Ammon's horn (tissue), 1 donor: ENCODE measurements at regions not wholly inside any gene's neighbourhood (a gene's known extent, or its start where the extent isn't known, plus 50 kb on each side); places are given as distances from the start of the nearest gene placed in this dataset.
A peak's percentile ranks its signal among the peaks of the same experiment; 100 is the strongest.

Source experiments
- DNase-seq: peaks from one replicate; pipeline ENCODE4 v3.0.0-alpha.2; 2016; ENCODE audit warnings: low spot score

DNA sequence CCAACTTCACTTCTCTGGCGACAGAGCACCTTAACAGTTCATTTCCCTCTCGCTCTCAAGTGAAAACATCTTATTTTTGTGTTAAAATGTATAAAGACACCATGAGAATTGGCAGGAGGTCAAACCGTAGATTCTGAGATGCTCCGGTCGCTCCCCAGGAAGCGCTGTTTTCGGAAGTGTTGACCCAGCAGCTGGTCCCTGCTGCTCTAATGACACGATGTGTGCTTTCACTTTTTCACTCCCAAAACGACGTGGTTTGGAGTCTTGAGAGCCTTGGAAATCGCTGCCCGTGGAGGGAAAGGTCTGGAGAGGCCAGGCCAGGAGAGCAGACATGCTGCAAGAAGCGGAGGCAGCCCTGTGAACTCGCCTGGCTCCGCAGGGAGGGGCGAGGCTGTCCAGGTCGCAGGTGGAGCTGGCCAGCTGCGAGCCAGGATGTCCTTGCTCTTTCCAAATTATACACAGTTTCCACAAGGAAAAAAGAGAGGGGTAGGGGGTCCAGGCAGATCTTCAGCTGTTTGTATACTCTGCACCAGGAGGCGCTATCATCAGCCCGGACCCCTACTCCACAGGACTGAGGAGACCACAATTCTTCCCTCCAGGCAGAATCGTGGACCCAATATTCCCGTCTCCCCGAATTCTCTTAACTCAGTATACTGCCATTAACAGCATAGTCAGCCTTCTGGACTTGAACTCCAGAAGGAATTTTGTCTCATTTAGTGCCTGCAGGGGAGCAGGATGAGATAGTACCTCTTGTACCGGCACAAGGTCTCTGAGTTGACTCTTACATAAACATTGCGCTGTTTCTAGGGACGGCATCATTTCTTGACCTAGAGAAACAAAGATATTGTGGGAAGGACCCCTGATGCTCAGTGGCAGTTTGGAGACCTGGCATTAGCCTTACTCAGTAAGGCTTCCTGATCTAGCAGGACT, 248.6 kb upstream of the ANKRD55 start:
- peak; percentile 40 for DNase-seq

DNA sequence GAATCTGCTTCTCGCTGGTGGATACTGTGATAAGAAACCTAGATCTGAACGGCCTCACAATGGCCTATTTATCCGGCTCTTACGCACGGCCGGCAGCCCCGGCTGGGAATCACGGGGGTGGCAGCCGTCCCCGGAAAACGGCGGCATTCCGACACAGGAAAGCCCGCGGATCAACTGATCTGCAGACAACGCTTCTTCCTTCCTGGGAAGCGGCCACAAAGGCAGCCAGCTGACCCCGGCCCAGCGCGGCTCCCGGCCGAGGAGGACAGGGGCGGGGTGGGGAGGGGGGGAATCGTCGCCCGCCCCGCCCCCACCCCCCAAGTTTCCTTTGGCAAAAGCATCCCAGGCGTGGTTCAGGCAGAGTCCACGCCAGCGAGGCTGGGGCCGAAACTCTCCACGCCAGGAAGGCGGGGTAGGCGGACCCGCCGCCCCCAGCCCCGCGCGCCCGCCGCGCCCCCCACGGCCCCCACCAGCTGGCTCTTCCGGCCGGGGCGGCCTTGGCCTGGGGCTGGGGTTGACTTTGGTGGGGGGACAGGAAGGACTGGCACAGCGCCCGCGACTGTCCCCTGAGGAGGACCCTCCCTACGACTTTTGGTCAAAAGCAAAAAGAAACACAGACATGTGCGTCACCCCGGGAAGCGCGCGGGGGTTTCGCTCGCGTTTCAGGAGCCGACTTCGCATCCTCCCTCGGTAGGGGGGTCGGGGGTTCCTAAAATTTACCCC, 247.7 kb upstream of the ANKRD55 start:
- DNase-seq: peak; percentile 69

DNA sequence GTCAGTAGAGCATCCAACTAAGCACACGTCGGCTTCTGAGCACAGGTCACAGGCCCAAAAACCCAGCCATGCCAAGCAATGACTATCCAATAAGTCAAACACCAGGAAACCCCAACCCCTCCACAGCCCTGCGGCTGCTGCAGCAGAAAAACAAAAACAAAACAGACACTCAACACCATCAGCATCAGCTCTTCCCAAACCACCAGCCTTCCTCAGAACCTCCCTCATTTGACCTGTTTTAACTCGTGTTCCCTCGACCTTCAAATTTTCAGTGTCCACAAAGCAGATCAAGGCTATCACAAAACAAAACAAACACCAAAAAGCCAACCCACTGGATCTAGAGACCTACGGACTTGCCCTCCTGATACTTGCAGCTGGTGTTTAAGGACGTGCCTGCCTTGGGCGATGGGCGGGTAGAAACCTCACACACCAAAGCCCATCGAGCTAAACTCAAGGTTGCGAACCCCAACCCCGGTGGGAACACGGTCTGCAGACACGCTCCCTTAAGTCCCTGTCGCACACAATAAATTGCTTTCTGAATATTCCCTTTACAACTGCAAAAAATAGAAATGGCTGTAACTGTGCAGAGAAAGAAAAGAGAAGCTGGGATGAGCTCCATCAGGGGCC, 247.1 kb upstream of the ANKRD55 start:
- peak; percentile 38 for DNase-seq

- peak; percentile 41 for DNase-seq
Observed at GRCh38 chr5:56479696-56480077, 246.6 kb upstream of the ANKRD55 start.

DNA sequence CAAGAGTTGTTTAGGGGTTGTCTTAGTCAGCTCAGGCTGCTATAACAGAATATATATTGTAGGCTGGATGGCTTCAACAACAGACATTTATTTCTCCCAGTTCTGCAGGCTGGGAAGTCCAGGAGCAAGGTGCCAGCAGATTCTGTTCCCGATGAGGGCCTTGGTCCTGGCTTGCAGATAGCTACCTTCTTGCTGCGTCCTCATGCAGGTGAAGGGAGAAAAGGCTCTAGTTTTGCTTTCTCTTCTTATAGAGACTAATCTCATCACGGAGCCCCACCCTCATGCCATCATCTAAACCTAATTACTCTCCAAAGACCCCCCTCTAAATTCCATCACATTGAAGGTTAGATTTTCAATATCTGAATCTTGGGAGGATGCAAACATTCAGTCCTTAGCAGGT, 246.0 kb upstream of the ANKRD55 start:
- no peak for DNase-seq

GRCh38 chr5:56478062-56478461, 244.9 kb upstream of the ANKRD55 start:
- no peak for DNase-seq

GRCh38 chr5:56476487-56476856, 243.3 kb upstream of the ANKRD55 start:
- DNase-seq: no peak

GRCh38 chr5:56475689-56476486, 242.8 kb upstream of the ANKRD55 start:
- DNase-seq: no peak

DNA sequence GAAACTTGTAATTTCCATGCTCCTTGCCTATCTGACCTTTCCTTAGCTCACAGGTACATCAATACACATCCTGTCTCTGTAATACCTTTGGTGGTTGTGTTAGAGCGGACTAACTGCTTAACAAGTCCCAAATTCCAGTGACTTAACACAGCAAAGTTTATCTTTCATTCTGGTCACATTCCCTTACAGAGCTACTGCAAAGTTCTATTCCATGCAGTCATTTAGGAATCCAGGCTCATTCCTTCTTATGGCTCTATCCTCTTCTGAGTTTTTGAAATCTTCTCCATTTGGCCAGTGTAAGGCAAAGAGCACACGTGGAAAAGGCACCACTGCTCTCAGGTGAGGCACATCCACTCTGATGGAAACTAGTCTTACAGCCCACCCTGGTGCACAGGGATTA, 238.6 kb upstream of the ANKRD55 start:
- no peak for DNase-seq

DNA sequence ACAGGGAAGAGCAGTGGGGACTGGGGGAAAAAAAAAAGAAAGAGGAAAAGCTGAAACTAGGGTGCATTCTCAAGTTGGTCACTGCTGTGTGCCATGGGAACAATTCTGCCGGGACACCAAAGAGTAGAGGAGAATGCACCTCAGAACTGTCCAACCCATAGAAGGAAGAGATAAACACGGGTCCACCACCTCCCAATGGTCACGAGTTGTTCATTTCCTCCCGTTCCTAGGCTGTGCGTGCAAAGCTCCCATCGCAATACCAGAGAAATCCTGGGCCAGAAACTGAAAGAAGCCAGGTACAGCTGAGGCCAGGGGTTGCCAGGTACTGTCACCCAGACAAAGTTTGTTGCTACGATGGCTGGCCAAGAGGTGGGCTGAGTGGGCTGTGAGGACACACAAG, 236.9 kb upstream of the ANKRD55 start:
- DNase-seq: no peak

DNA sequence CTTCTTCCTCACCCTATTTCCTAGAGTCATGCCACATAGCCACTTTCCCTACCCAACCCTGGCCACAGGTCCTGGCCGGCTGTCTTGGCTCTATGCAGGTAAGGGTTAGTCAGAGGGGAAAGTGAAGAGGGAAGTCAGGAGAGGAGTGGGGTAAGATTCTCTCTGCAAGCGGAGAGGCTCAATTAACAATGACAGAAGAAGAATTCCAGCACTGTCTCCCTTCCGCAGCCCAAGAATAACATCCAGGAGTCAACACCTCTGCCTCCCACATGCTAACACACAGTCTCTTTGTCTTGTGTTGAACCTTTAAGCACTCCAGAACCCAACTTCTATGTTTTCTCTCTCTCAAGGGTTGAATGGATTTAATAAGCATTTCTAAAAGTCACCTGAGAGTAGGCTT, 235.1 kb upstream of the ANKRD55 start:
- no peak for DNase-seq

DNA sequence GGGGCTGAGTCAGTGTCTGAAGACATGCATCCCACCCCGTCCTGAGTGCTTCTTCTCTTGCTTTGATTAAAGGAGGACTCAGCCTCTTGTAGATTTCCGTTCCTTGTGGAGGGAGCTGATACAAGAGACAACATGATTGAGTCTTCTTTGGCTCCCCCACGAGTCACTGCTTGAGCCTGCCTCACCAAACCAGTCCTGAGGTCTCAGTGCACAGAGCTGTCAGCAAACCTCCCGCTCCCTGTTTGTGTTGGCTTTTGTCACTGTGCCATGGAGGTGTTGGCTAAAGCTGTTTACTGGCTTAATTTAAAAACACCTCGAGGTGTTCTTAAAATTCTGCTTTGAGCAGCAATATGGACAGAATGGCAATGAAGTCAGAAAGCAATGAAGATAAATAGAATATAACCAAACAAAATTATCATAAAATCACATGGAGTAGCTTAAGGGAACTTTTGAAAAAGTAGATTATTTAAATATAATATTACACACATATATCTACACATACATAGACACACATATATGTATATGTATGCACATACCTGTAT, 234.1 kb upstream of the ANKRD55 start:
- DNase-seq: no peak

DNA sequence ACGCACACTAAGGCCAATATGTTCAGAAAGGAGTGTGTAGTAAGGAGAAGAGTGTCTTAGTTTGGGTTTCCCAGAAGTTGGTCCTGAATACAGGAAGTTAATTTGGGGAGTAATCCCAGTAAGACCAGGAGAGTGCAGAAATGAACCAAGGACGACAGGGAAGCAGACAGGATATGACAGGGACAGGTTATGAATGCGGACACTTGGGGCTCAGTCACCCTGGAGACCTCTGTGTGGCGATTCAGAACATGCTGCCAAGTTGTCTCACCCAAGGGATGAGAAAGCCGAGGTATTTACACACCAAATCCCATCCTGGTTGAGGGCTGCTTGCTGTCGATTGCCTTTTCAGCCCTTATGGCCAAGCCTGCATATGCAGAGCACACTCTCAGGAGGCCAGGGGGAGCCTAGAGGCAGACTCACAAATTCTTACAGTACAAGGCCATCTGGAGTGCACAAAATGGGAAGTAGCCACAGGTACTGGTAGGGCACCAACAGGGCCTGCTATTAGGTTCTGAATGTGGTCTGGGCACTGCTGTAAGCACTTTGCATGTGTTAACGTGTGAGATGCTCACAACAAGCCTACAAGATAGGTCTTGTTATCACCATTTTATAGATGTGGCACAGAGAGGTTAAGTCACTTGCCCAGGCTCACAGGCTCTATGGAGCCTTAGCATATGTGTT, 233.1 kb upstream of the ANKRD55 start:
- DNase-seq: no peak

DNA sequence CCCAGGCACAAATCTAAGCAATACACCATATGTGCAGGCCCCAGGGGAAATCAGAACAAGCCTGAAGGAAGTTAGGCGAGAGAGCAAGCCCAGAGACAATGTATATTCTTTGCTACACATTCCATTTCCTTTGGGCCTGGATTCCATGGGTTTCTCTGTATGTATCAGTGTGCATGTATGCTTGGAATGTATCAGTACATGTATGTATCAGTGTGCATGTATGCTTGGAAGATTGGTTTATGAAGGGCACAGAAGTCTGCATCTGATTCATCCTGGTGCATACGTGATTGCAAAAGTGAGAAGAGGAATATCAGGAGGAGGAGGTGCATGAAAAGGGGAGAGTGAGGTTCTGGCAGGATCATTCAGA, 232.6 kb upstream of the ANKRD55 start:
- DNase-seq: no peak

GRCh38 chr5:56464935-56465768, 232.0 kb upstream of the ANKRD55 start:
- DNase-seq: no peak

- DNase-seq: no peak
Observed at GRCh38 chr5:56463944-56464571, 230.9 kb upstream of the ANKRD55 start.

- no peak for DNase-seq
Observed at GRCh38 chr5:56461584-56461983, 228.5 kb upstream of the ANKRD55 start.

DNA sequence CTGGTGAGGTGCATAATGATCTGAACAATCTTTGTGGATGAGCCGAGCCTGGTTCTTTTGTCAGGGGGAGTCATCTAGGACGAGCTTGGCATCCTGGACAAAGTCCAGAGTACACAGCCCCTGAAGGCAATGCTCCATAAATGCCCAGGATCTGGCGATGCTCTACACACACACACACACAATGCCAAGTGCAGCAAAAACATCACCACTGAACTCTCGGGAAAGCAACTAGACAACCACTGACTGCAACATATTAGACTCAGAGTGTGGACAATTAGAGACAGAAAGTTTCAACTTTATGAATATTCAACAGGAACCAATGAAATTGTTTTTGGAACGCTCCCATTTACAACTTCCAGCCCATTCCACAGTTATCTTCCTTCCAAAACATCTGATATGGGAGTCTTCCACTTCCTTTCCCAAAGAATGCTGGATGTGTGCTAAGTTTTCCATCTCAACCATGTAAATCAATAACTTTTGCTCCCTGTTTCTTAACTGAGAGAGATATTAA, 227.6 kb upstream of the ANKRD55 start:
- DNase-seq: no peak

DNA sequence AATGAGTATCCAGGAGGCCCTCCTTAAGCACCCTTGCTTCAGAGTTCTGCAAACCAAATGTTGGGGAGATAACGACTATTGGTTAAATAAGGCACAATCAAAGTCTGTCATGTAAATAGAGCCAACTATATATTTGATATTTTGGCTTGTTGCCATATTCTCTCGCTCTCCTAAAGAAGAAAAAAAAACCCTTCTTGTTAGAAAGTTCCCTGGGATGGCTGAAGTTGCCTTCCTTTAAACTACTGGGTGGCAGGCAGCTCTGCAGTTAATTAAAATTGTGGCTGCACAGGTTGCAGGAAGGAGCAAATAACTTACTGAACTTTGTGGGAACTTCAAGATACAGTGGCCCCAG, 227.0 kb upstream of the ANKRD55 start:
- no peak for DNase-seq
